ENCODE measurements at regions not wholly inside any gene's neighbourhood (a gene's known extent, or its start where the extent isn't known, plus 50 kb on each side); places are given as distances from the start of the nearest gene placed in this dataset.

GRCh38 chr20:24095756-24096155 is 107.2 kb upstream of the GGTLC1 start:
- H3K27ac ChIP-seq (ENCODE audit: low read depth in 1 of 2, low read length in 1 of 2), result no peak overlapping the region
- WGBS, 2 donors, result 86% methylated on average over 7 of the region's 7 CpGs
- H3K9me3 ChIP-seq (ENCODE audit: control insufficient read depth in 4 of 4, insufficient read depth in 3 of 4, low read length in 3 of 4), result no peaks in the 10 kb centered on the region
- no peak overlapping the region for H3K9ac ChIP-seq (ENCODE audit: insufficient read depth in 1 of 2, low read length in 2 of 2)
- H3K27me3 ChIP-seq (ENCODE audit: control insufficient read depth in 3 of 3, insufficient read depth in 3 of 3, low read length in 2 of 3), result peaks cover 0 to 2% (median 0%) of the 10 kb centered on the region in 3 donors
- DNase-seq (no peak), ATAC-seq (ENCODE audit: insufficient read depth, low FRiP score) (no peak)
- H3K4me3 ChIP-seq, result no peak overlapping the region
- H3K36me3 ChIP-seq (ENCODE audit: control insufficient read depth in 4 of 4, insufficient read depth in 4 of 4, low read length in 4 of 4), result no peaks in the 10 kb centered on the region
- no peak for TF ChIP-seq CTCF (IDR thresholded peaks at IDR 0.05; ENCODE audit: control extremely low read depth, extremely low read depth)
- H3K4me1 ChIP-seq (ENCODE audit: control insufficient read depth in 5 of 5, insufficient read depth in 5 of 5, low read length in 5 of 5), result no peaks in the 10 kb centered on the region

DNA sequence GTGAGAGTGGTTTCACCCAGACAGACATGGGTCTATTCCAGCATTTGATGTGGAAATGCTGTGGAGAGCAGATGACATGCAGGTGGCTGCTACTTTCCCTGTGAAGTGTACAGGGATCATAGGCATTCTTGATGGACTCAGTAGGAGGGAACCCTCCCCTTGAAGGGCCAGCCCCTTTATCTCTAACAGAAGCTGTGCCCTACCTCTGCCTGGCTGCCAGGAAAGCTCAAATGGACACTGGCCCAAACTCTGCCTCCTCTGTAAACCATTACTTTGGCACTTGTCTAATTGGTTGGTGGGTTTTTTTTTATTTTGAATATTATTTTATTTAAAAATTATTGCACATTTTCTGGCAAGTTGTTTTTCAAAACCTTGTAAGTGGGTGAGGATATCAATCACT is 106.7 kb upstream of the GGTLC1 start:
- H3K9ac ChIP-seq (ENCODE audit: insufficient read depth in 1 of 2, low read length in 2 of 2), result no peak overlapping the region
- no peak for TF ChIP-seq CTCF (IDR thresholded peaks at IDR 0.05; ENCODE audit: control extremely low read depth, extremely low read depth)
- no peak for ATAC-seq (ENCODE audit: insufficient read depth, low FRiP score)

GRCh38 chr20:24089576-24089975 is 101.0 kb upstream of the GGTLC1 start:
- no peak overlapping the region for H3K27ac ChIP-seq (ENCODE audit: low read depth in 1 of 2, low read length in 1 of 2)
- ATAC-seq (ENCODE audit: insufficient read depth, low FRiP score), result no peak
- H3K4me3 ChIP-seq, result no peak overlapping the region
- no peak for TF ChIP-seq CTCF (IDR thresholded peaks at IDR 0.05; ENCODE audit: control extremely low read depth, extremely low read depth)
- no peak for DNase-seq
- H3K4me1 ChIP-seq (ENCODE audit: control insufficient read depth in 5 of 5, insufficient read depth in 5 of 5, low read length in 5 of 5), result no peaks in the 10 kb centered on the region
- 68 to 83% methylated on average over 2 of the region's 2 CpGs for WGBS, 2 donors
- no peaks in the 10 kb centered on the region for H3K27me3 ChIP-seq (ENCODE audit: control insufficient read depth in 3 of 3, insufficient read depth in 3 of 3, low read length in 2 of 3)
- H3K36me3 ChIP-seq (ENCODE audit: control insufficient read depth in 4 of 4, insufficient read depth in 4 of 4, low read length in 4 of 4), result no peaks in the 10 kb centered on the region
- H3K9ac ChIP-seq (ENCODE audit: insufficient read depth in 1 of 2, low read length in 2 of 2), result no peak overlapping the region
- no peaks in the 10 kb centered on the region for H3K9me3 ChIP-seq (ENCODE audit: control insufficient read depth in 4 of 4, insufficient read depth in 3 of 4, low read length in 3 of 4)

More for the DNA sequence above, 106.7 kb upstream of the GGTLC1 start:
- Histone ChIP-seq H3K36me3 (ENCODE audit: control insufficient read depth in 4 of 4, insufficient read depth in 4 of 4, low read length in 4 of 4) (no peaks in the 10 kb centered on the region), H3K4me3 (no peak overlapping the region), H3K27ac (ENCODE audit: low read depth in 1 of 2, low read length in 1 of 2) (no peak overlapping the region), H3K9me3 (ENCODE audit: control insufficient read depth in 4 of 4, insufficient read depth in 3 of 4, low read length in 3 of 4) (no peaks in the 10 kb centered on the region), H3K27me3 (ENCODE audit: control insufficient read depth in 3 of 3, insufficient read depth in 3 of 3, low read length in 2 of 3) (peaks cover 0 to 2% (median 0%) of the 10 kb centered on the region in 3 donors), H3K4me1 (ENCODE audit: control insufficient read depth in 5 of 5, insufficient read depth in 5 of 5, low read length in 5 of 5) (no peaks in the 10 kb centered on the region)
- DNase-seq, result no peak

- no peak overlapping the region for H3K9ac ChIP-seq (ENCODE audit: insufficient read depth in 1 of 2, low read length in 2 of 2)
- TF ChIP-seq CTCF (IDR thresholded peaks at IDR 0.05; ENCODE audit: control extremely low read depth, extremely low read depth), result no peak
- no peaks in the 10 kb centered on the region for H3K4me1 ChIP-seq (ENCODE audit: control insufficient read depth in 5 of 5, insufficient read depth in 5 of 5, low read length in 5 of 5)
- 72 to 85% methylated on average over 5 of the region's 5 CpGs for WGBS, 2 donors
- no peak for ATAC-seq (ENCODE audit: insufficient read depth, low FRiP score)
- no peaks in the 10 kb centered on the region for H3K27me3 ChIP-seq (ENCODE audit: control insufficient read depth in 3 of 3, insufficient read depth in 3 of 3, low read length in 2 of 3)
- H3K9me3 ChIP-seq (ENCODE audit: control insufficient read depth in 4 of 4, insufficient read depth in 3 of 4, low read length in 3 of 4), result no peaks in the 10 kb centered on the region
- H3K27ac ChIP-seq (ENCODE audit: low read depth in 1 of 2, low read length in 1 of 2), result no peak overlapping the region
- H3K4me3 ChIP-seq, result no peak overlapping the region
- H3K36me3 ChIP-seq (ENCODE audit: control insufficient read depth in 4 of 4, insufficient read depth in 4 of 4, low read length in 4 of 4), result no peaks in the 10 kb centered on the region
- DNase-seq, result no peak
Measured at GRCh38 chr20:24086121-24086520, 97.5 kb upstream of the GGTLC1 start.
